ENCODE measurements at regions not wholly inside any gene's neighbourhood (a gene's known extent, or its start where the extent isn't known, plus 50 kb on each side); places are given as distances from the start of the nearest gene placed in this dataset.

- WGBS, 2 donors (ENCODE audit: low coverage in 1 of 2): 25 to 46% methylated on average over 3 to 4 of the region's 4 CpGs
- no peak for DNase-seq
- Histone ChIP-seq H3K27ac (no peak overlapping the region), H3K4me3 (no peak overlapping the region), H3K4me1 (no peaks in the 10 kb centered on the region), H3K36me3 (no peaks in the 10 kb centered on the region), H3K9me3 (no peaks in the 10 kb centered on the region), H3K27me3 (no peaks in the 10 kb centered on the region)
- in situ Hi-C loops (cut with MboI; ENCODE audit: low pct_ligation_motif_present in 1 of 4, low pct_unique_long_range_greater_than_20kb in 1 of 4, low sequenced_read_pairs in 3 of 4): no loop called here
- TF ChIP-seq POLR2AphosphoS5 (IDR thresholded peaks at IDR 0.05) (no peak), CTCF (IDR thresholded peaks at IDR 0.05) (no peak), EP300 (IDR thresholded peaks at IDR 0.05; ENCODE audit: low read depth) (no peak), POLR2A (IDR thresholded peaks at IDR 0.05) (no peak)
- intact Hi-C loops (cut with DNase I; ENCODE audit: low total_unique reads): no loop called here
These were observed 125.0 kb upstream of the TLE4 start for GRCh38 chr9:79446523-79447307.

- H3K9me3 ChIP-seq: peaks cover 0 to under 1% of the 10 kb centered on the region in 2 donors
- no peak overlapping the region for H3K4me3 ChIP-seq
- no peaks in the 10 kb centered on the region for H3K36me3 ChIP-seq
- H3K27ac ChIP-seq: no peak overlapping the region
- in situ Hi-C loops (cut with MboI; ENCODE audit: low pct_ligation_motif_present in 1 of 4, low pct_unique_long_range_greater_than_20kb in 1 of 4, low sequenced_read_pairs in 3 of 4) (no loop called here), intact Hi-C loops (cut with DNase I; ENCODE audit: low total_unique reads) (no loop called here)
- no peaks in the 10 kb centered on the region for H3K27me3 ChIP-seq
- TF ChIP-seq POLR2AphosphoS5 (IDR thresholded peaks at IDR 0.05) (no peak), CTCF (IDR thresholded peaks at IDR 0.05) (no peak), EP300 (IDR thresholded peaks at IDR 0.05; ENCODE audit: low read depth) (no peak), POLR2A (IDR thresholded peaks at IDR 0.05) (no peak)
- WGBS, 2 donors (ENCODE audit: low coverage in 1 of 2): 80 to 89% methylated on average over 3 of the region's 3 CpGs
- H3K4me1 ChIP-seq: no peaks in the 10 kb centered on the region
- no peak for DNase-seq
These were observed 124.5 kb upstream of the TLE4 start for GRCh38 chr9:79447308-79447605.

GRCh38 chr9:79447762-79448161 lies 124.0 kb upstream of the TLE4 start:
- WGBS, 2 donors (ENCODE audit: low coverage in 1 of 2): 38 to 56% methylated on average over 2 to 5 of the region's 5 CpGs
- Histone ChIP-seq H3K27me3 (no peaks in the 10 kb centered on the region), H3K36me3 (no peaks in the 10 kb centered on the region), H3K4me3 (no peak overlapping the region), H3K9me3 (peaks cover 0 to 4% of the 10 kb centered on the region in 2 donors), H3K27ac (no peak overlapping the region), H3K4me1 (no peaks in the 10 kb centered on the region)
- DNase-seq: no peak
- TF ChIP-seq EP300 (IDR thresholded peaks at IDR 0.05; ENCODE audit: low read depth): no peak
- no peak for TF ChIP-seq POLR2A (IDR thresholded peaks at IDR 0.05)
- no peak for TF ChIP-seq POLR2AphosphoS5 (IDR thresholded peaks at IDR 0.05)
- no peak for TF ChIP-seq CTCF (IDR thresholded peaks at IDR 0.05)
- intact Hi-C loops (cut with DNase I; ENCODE audit: low total_unique reads): no loop called here
- in situ Hi-C loops (cut with MboI; ENCODE audit: low pct_ligation_motif_present in 1 of 4, low pct_unique_long_range_greater_than_20kb in 1 of 4, low sequenced_read_pairs in 3 of 4): no loop called here

GRCh38 chr9:79452265-79452664 lies 119.5 kb upstream of the TLE4 start:
- H3K27me3 ChIP-seq: no peaks in the 10 kb centered on the region
- no peaks in the 10 kb centered on the region for H3K4me1 ChIP-seq
- H3K27ac ChIP-seq: no peak overlapping the region
- DNase-seq: no peak
- in situ Hi-C loops (cut with MboI; ENCODE audit: low pct_ligation_motif_present in 1 of 4, low pct_unique_long_range_greater_than_20kb in 1 of 4, low sequenced_read_pairs in 3 of 4): no loop called here
- H3K36me3 ChIP-seq: no peaks in the 10 kb centered on the region
- no peak for TF ChIP-seq POLR2AphosphoS5 (IDR thresholded peaks at IDR 0.05)
- H3K4me3 ChIP-seq: no peak overlapping the region
- intact Hi-C loops (cut with DNase I; ENCODE audit: low total_unique reads): no loop called here
- peaks cover 0 to 4% of the 10 kb centered on the region in 2 donors for H3K9me3 ChIP-seq

- Histone ChIP-seq H3K36me3 (no peaks in the 10 kb centered on the region), H3K4me3 (no peak overlapping the region), H3K9me3 (no peaks in the 10 kb centered on the region), H3K27me3 (no peaks in the 10 kb centered on the region), H3K27ac (no peak overlapping the region), H3K4me1 (no peaks in the 10 kb centered on the region)
- DNase-seq: no peak
- no peak for TF ChIP-seq POLR2A (IDR thresholded peaks at IDR 0.05)
- no peak for TF ChIP-seq CTCF (IDR thresholded peaks at IDR 0.05)
- no peak for TF ChIP-seq POLR2AphosphoS5 (IDR thresholded peaks at IDR 0.05)
- no peak for TF ChIP-seq EP300 (IDR thresholded peaks at IDR 0.05; ENCODE audit: low read depth)
- in situ Hi-C loops (cut with MboI; ENCODE audit: low pct_ligation_motif_present in 1 of 4, low pct_unique_long_range_greater_than_20kb in 1 of 4, low sequenced_read_pairs in 3 of 4): no loop called here
- intact Hi-C loops (cut with DNase I; ENCODE audit: low total_unique reads): no loop called here
- WGBS, 2 donors (ENCODE audit: low coverage in 1 of 2): 37 to 45% methylated on average over 3 of the region's 3 CpGs
These were observed 110.1 kb upstream of the TLE4 start for GRCh38 chr9:79461712-79462111.

Data from transverse colon (tissue), 4 donors.